GM21423 (cell line): ENCODE measurements at regions not wholly inside any gene's neighbourhood (a gene's known extent, or its start where the extent isn't known, plus 50 kb on each side); places are given as distances from the start of the nearest gene placed in this dataset.

Source experiments
- ATAC-seq: cut with Tn5 transposase; IDR thresholded peaks from one replicate; pipeline ENCODE4 v1.9.1; 2021; ENCODE audit warnings: mild to moderate bottlenecking, moderate library complexity; ENCODE audit not compliant: unreplicated experiment

GRCh38 chr5:123810253-123810652, 298.3 kb downstream of the CSNK1G3 start:
- ATAC-seq = no peak

GRCh38 chr5:123809594-123810221, 297.7 kb downstream of the CSNK1G3 start:
- no peak for ATAC-seq

- no peak for ATAC-seq
Observed at GRCh38 chr5:123808461-123809380, 296.7 kb downstream of the CSNK1G3 start.

- ATAC-seq = no peak
Observed at GRCh38 chr5:123807177-123807945, 295.4 kb downstream of the CSNK1G3 start.

- ATAC-seq = no peak
Observed at GRCh38 chr5:123806644-123807043, 294.7 kb downstream of the CSNK1G3 start.

- no peak for ATAC-seq
Observed at GRCh38 chr5:123805300-123805699, 293.3 kb downstream of the CSNK1G3 start.

GRCh38 chr5:123803359-123803758, 291.4 kb downstream of the CSNK1G3 start:
- no peak for ATAC-seq

GRCh38 chr5:123802298-123802951, 290.4 kb downstream of the CSNK1G3 start:
- no peak for ATAC-seq

- ATAC-seq = no peak
Observed at GRCh38 chr5:123800640-123801039, 288.7 kb downstream of the CSNK1G3 start.

- no peak for ATAC-seq
Observed at GRCh38 chr5:123795688-123796087, 283.7 kb downstream of the CSNK1G3 start.

- ATAC-seq = no peak
Observed at GRCh38 chr5:123790226-123790625, 278.2 kb downstream of the CSNK1G3 start.

GRCh38 chr5:123787635-123788034, 275.7 kb downstream of the CSNK1G3 start:
- no peak for ATAC-seq

GRCh38 chr5:123787136-123787535, 275.2 kb downstream of the CSNK1G3 start:
- ATAC-seq = no peak

GRCh38 chr5:123786411-123786810, 274.4 kb downstream of the CSNK1G3 start:
- no peak for ATAC-seq

GRCh38 chr5:123785162-123786071, 273.4 kb downstream of the CSNK1G3 start:
- no peak for ATAC-seq

GRCh38 chr5:123783421-123783820, 271.4 kb downstream of the CSNK1G3 start:
- ATAC-seq = no peak

GRCh38 chr5:123778641-123779040, 266.7 kb downstream of the CSNK1G3 start:
- ATAC-seq = no peak

- no peak for ATAC-seq
Observed at GRCh38 chr5:123776761-123777160, 264.8 kb downstream of the CSNK1G3 start.

GRCh38 chr5:123771715-123772114, 259.7 kb downstream of the CSNK1G3 start:
- no peak for ATAC-seq

GRCh38 chr5:123763201-123763600, 251.2 kb downstream of the CSNK1G3 start:
- ATAC-seq = no peak
